Hepatocyte (in vitro differentiated cells): ENCODE measurements at regions not wholly inside any gene's neighbourhood (a gene's known extent, or its start where the extent isn't known, plus 50 kb on each side); places are given as distances from the start of the nearest gene placed in this dataset.
A peak's percentile ranks its signal among the peaks of the same experiment; 100 is the strongest.

Source experiments
- DNase-seq: peaks from one replicate; pipeline ENCODE4 v3.0.0-alpha.2; 2016; ENCODE audit warnings: low spot score
- H2AFZ ChIP-seq: fragments of 200-600 bp; sonication (generic); 2 replicates; pipeline ENCODE4 v1.6.0; 2016; ENCODE audit warnings: antibody characterized with exemption, mild to moderate bottlenecking
- H3K27ac ChIP-seq: fragments of 200-600 bp; sonication (generic); 2 replicates; pipeline ENCODE4 v1.5.1; 2016; ENCODE audit warnings: mild to moderate bottlenecking
- H3K27me3 ChIP-seq: fragments of 200-600 bp; sonication (generic); 2 replicates; pipeline ENCODE4 v1.6.1; 2016
- H3K36me3 ChIP-seq: fragments of 200-600 bp; sonication (generic); replicated peaks from 2 replicates; pipeline ENCODE4 v1.5.1; 2016; ENCODE audit warnings: low read depth; ENCODE audit not compliant: insufficient read depth
- H3K4me1 ChIP-seq: fragments of 200-600 bp; sonication (generic); 2 replicates; pipeline ENCODE4 v1.5.1; 2016; ENCODE audit warnings: mild to moderate bottlenecking, moderate library complexity; ENCODE audit not compliant: insufficient read depth
- H3K4me2 ChIP-seq: fragments of 200-600 bp; sonication (generic); 2 replicates; pipeline ENCODE4 v1.6.0; 2016
- H3K4me3 ChIP-seq: fragments of 200-600 bp; sonication (generic); 2 replicates; pipeline ENCODE4 v1.5.1; 2016; ENCODE audit warnings: mild to moderate bottlenecking
- H3K79me2 ChIP-seq: fragments of 200-600 bp; sonication (generic); 2 replicates; pipeline ENCODE4 v1.6.0; 2017; ENCODE audit warnings: mild to moderate bottlenecking
- H3K9me2 ChIP-seq: fragments of 200-600 bp; sonication (generic); replicated peaks from 2 replicates; pipeline ENCODE4 v1.6.0; 2017; ENCODE audit warnings: mild to moderate bottlenecking; ENCODE audit not compliant: insufficient read depth
- H3K9me3 ChIP-seq: fragments of 200-600 bp; sonication (generic); 2 replicates; pipeline ENCODE4 v1.5.1; 2016; ENCODE audit warnings: low read depth, mild to moderate bottlenecking
- H4K20me1 ChIP-seq: fragments of 200-600 bp; sonication (generic); 2 replicates; pipeline ENCODE4 v1.6.0; 2016; ENCODE audit warnings: mild to moderate bottlenecking; ENCODE audit not compliant: insufficient read depth, poor library complexity, severe bottlenecking
- EZH2 ChIP-seq: fragments of 200-600 bp; sonication (generic); IDR thresholded peaks from 2 replicates; pipeline ENCODE4 v1.6.1; 2016; ENCODE audit warnings: antibody characterized with exemption, mild to moderate bottlenecking, borderline replicate concordance
- EZH2phosphoT487 ChIP-seq: fragments of 200-600 bp; sonication (generic); IDR thresholded peaks from one replicate; pipeline ENCODE4 v1.6.1; 2018; ENCODE audit warnings: antibody characterized with exemption, mild to moderate bottlenecking, low read depth, moderate library complexity; ENCODE audit not compliant: unreplicated experiment, severe bottlenecking
- WGBS: methylation state at CpG from one replicate; pipeline ENCODE4 v1.1.6; 2016; ENCODE audit warnings: low lambda C conversion rate; ENCODE audit errors: missing lambda C conversion rate; 5-methylcytosine and 5-hydroxymethylcytosine counted together
- TF ChIP-seq, protein P1 (sequence below): fragments of 200-600 bp; sonication (generic); IDR thresholded peaks from 2 replicates; pipeline ENCODE4 v1.5.1; 2016; ENCODE audit warnings: antibody characterized with exemption, mild to moderate bottlenecking; ENCODE audit not compliant: poor library complexity

DNA sequence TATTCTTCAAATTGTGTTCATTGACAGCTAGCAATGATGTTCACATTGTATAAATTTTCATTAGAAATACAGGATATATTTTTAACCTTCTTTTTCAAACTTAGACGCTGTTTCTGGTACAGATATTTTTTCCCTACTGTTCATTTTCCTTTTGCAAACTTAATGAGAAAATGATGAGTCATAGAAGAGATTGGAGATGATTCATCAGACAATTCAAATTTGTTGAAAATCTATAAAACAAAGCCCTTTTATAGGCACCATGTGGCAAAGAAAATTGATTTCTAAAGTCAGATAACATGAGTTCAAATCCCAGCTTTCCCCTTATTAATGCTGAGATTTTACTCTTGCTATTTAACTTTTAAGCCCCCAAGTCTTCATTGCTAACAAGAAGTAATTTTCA is 728.8 kb upstream of the DDX18 start:
- H4K20me1 ChIP-seq: no peaks in the 10 kb centered on the region
- H3K4me3 ChIP-seq: no peak overlapping the region
- DNase-seq: no peak
- H3K27ac ChIP-seq: no peak overlapping the region
- H3K27me3 ChIP-seq: no peaks in the 10 kb centered on the region
- H2AFZ ChIP-seq: no peak overlapping the region
- no peak overlapping the region for H3K4me2 ChIP-seq
- H3K36me3 ChIP-seq: no peaks in the 10 kb centered on the region
- H3K79me2 ChIP-seq: no peaks in the 10 kb centered on the region
- TF ChIP-seq, protein P1, sequence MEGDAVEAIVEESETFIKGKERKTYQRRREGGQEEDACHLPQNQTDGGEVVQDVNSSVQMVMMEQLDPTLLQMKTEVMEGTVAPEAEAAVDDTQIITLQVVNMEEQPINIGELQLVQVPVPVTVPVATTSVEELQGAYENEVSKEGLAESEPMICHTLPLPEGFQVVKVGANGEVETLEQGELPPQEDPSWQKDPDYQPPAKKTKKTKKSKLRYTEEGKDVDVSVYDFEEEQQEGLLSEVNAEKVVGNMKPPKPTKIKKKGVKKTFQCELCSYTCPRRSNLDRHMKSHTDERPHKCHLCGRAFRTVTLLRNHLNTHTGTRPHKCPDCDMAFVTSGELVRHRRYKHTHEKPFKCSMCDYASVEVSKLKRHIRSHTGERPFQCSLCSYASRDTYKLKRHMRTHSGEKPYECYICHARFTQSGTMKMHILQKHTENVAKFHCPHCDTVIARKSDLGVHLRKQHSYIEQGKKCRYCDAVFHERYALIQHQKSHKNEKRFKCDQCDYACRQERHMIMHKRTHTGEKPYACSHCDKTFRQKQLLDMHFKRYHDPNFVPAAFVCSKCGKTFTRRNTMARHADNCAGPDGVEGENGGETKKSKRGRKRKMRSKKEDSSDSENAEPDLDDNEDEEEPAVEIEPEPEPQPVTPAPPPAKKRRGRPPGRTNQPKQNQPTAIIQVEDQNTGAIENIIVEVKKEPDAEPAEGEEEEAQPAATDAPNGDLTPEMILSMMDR: no peak
- TF ChIP-seq EZH2phosphoT487 (no peak), EZH2 (no peak)
- no peaks in the 10 kb centered on the region for H3K9me2 ChIP-seq
- peaks cover 22% of the 10 kb centered on the region for H3K4me1 ChIP-seq
- H3K9me3 ChIP-seq: no peaks in the 10 kb centered on the region
- 84% methylated on average over 1 of the region's 1 CpG for WGBS

DNA sequence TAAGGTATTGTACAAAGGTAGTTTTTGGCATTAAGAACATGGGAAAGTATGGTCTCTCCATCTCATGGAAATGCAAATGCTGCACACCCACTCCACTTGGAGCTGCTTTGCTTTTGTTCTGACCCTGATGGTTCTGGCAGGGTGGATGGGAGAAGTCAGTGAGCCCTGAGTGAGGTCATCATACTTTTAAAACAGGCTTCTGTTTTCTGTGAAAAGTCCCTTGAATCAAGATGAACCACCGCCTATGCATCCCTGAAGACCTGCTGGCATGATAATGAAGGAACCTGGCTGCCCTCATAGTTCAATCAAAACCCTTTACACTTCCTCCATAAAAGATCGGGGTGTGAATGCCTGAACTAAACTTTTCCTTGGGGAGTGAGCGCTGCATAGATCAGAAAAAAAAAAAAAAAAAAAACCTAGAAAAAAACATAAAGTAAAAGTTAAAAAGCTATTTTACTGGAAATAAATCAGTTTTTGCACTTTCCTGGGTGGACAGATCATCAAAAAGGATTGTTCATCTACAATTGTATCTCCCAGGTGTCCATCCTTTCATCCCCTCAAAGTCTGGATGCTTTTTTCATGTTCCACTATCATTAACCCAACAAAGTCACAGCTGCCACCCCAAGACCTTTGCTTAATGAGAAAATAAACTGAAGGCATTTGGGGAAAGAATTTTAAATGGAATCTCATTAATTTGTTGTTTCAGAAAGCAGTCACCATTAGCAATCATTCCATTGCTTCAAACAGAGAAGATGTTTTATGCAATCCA is 728.1 kb upstream of the DDX18 start:
- Histone ChIP-seq H3K4me1 (peaks cover 22% of the 10 kb centered on the region), H3K27me3 (no peaks in the 10 kb centered on the region), H3K9me3 (no peaks in the 10 kb centered on the region), H3K36me3 (no peaks in the 10 kb centered on the region), H2AFZ (no peak overlapping the region), H3K9me2 (no peaks in the 10 kb centered on the region), H4K20me1 (no peaks in the 10 kb centered on the region), H3K4me3 (no peak overlapping the region), H3K4me2 (peak overlapping the region; percentile 69), H3K27ac (no peak overlapping the region), H3K79me2 (no peaks in the 10 kb centered on the region)
- 72% methylated on average over 3 of the region's 3 CpGs for WGBS
- TF ChIP-seq, protein P1: no peak
- TF ChIP-seq EZH2 (no peak), EZH2phosphoT487 (no peak)
- DNase-seq: no peak

- Histone ChIP-seq H3K4me3 (no peak overlapping the region), H3K4me2 (peak overlapping the region; percentile 69), H3K4me1 (peaks cover 22% of the 10 kb centered on the region), H2AFZ (peak overlapping the region; percentile 56), H3K27ac (peak overlapping the region; percentile 58), H3K9me3 (no peaks in the 10 kb centered on the region), H4K20me1 (no peaks in the 10 kb centered on the region), H3K27me3 (no peaks in the 10 kb centered on the region), H3K9me2 (no peaks in the 10 kb centered on the region), H3K36me3 (no peaks in the 10 kb centered on the region), H3K79me2 (no peaks in the 10 kb centered on the region)
- no peak for DNase-seq
- WGBS: 52% methylated on average over 4 of the region's 4 CpGs
- TF ChIP-seq EZH2phosphoT487 (no peak), EZH2 (no peak)
These were observed 727.6 kb upstream of the DDX18 start for GRCh38 chr2:117086943-117087250.

- no peaks in the 10 kb centered on the region for H3K27me3 ChIP-seq
- H4K20me1 ChIP-seq: no peaks in the 10 kb centered on the region
- DNase-seq: peak; percentile 21
- H3K4me3 ChIP-seq: no peak overlapping the region
- H3K4me1 ChIP-seq: peaks cover 22% of the 10 kb centered on the region
- H2AFZ ChIP-seq: peak overlapping the region; percentile 56
- no peaks in the 10 kb centered on the region for H3K36me3 ChIP-seq
- H3K79me2 ChIP-seq: no peaks in the 10 kb centered on the region
- no peaks in the 10 kb centered on the region for H3K9me2 ChIP-seq
- no peaks in the 10 kb centered on the region for H3K9me3 ChIP-seq
- WGBS: 10% methylated on average over 9 of the region's 9 CpGs
- peak overlapping the region; percentile 58 for H3K27ac ChIP-seq
- H3K4me2 ChIP-seq: peak overlapping the region; percentile 69
- TF ChIP-seq EZH2: no peak
- TF ChIP-seq, protein P1: no peak
- no peak for TF ChIP-seq EZH2phosphoT487
These were observed 726.8 kb upstream of the DDX18 start for GRCh38 chr2:117087535-117088291.
